ENCODE measurements at regions not wholly inside any gene's neighbourhood (a gene's known extent, or its start where the extent isn't known, plus 50 kb on each side); places are given as distances from the start of the nearest gene placed in this dataset.

DNA sequence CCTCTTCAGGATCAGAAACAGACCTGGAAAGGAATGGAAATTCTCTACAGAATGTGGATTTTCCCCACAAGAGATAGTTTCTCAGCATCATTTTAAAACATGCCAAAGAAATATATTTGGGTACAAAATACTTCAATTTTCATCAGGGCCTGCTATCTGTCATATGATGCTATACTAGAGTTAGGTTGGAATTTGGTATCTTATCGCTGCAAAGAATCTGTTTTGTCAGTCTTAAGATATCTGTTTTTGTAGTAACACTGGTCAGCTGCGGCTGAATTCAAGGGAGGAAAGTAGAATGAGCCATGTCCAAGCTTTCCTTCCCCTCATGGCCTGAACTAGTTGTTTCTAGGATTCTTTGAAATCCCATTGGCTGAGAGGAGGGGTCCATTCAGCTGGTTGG, 806.4 kb downstream of the KCNA4 start:
- POLR2A ChIA-PET, result no interaction called here
- CTCF ChIA-PET, result interaction anchor here (1.1 kb wide), 1 partner anchor 9 kb away, joined by 3 read pairs; no protein-coding TSS in a partner anchor
- TF ChIP-seq CTCF (IDR thresholded peaks at IDR 0.05; ENCODE audit: control extremely low read depth, extremely low read depth, low read depth, missing control alignments), result no peak
- no peak for DNase-seq (ENCODE audit: extremely low spot score)

DNA sequence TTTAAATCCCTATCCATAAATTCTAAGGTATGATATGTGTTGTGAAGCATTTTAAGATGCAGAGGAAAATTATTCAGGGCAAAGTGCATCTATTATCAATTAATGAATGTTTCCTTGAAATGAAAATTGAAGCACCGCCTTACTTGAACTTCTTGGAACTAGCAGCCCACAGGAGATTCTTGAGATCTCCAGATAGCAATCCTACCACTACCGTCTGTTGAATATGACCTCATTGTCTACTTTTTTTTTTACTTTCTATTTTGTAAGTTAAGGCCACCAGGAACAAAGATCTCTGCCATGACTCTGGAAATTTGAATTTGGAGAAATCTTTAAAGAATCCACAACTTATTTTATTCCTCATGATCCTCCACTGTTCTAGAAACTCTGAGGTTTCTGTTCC, 808.7 kb downstream of the KCNA4 start:
- POLR2A ChIA-PET, result no interaction called here
- CTCF ChIA-PET, result no interaction called here
- no peak for DNase-seq (ENCODE audit: extremely low spot score)
- no peak for TF ChIP-seq CTCF (IDR thresholded peaks at IDR 0.05; ENCODE audit: control extremely low read depth, extremely low read depth, low read depth, missing control alignments)

DNA sequence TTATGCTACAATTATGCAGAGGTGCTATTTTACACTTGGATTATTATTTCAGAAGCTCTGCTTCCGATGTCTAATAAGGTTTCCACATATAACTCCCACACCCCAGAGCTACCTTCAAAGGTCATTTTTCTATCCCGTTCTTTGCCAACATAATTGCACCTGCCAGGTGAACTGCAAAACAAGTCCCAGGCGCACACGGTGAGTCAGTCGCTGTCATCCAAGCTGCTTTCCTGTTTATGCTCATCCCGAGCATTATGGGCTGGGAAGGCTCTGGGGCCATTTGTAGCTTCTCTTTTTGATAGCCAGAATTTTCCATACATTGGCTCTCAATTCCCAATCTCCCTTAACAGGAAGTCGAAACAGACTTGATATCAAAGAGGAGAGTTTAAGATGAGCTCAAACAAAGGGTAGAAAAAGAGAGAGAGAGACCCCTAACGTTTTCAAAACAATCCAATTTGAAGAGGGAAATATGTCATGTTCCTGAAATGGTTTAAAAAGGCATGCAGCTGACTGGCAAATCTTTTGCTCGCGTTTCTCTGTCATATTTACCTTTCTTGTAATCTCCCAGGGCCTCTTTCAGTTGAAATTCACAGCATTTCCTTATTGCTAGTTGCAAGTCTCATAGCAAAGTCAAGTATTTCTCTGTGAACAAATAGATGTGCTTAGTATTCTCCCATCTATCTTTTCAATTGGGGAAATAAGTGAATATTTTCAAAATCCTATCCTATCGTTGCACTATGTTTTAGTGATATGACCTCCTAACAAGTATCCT, 815.9 kb downstream of the KCNA4 start:
- no peak for TF ChIP-seq CTCF (IDR thresholded peaks at IDR 0.05; ENCODE audit: control extremely low read depth, extremely low read depth, low read depth, missing control alignments)
- ChIA-PET POLR2A (no interaction called here), CTCF (interaction anchor here (1.4 to 2.2 kb wide), 2 partner anchors 11 to 42 kb away, joined by 4 to 7 read pairs; no protein-coding TSS in a partner anchor)
- no peak for DNase-seq (ENCODE audit: extremely low spot score)

DNA sequence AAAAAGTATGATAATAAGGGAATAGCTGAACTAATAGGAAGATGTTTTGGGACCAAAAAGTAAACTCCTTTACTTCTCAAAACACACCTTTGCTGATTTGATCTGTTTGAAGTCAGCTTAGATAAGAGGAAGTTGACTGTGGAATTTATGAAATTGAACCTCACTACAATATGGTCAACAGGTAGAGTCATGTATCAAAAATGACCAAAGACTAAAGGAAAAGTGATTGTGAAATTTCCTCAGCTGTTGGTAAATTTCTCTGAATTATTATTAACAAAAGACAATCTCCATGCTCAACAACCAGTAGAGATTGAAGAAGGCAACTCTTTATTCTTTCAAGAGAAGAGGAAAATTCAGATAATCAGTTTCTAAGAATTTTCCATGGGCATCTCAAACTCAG, 826.5 kb downstream of the KCNA4 start:
- ChIA-PET POLR2A (no interaction called here), CTCF (interaction anchor here (2.2 kb wide), 1 partner anchor 10 kb away, joined by 7 read pairs; no protein-coding TSS in a partner anchor)
- no peak for TF ChIP-seq CTCF (IDR thresholded peaks at IDR 0.05; ENCODE audit: control extremely low read depth, extremely low read depth, low read depth, missing control alignments)
- no peak for DNase-seq (ENCODE audit: extremely low spot score)

- ChIA-PET POLR2A (no interaction called here), CTCF (no interaction called here)
- no peak for TF ChIP-seq CTCF (IDR thresholded peaks at IDR 0.05; ENCODE audit: control extremely low read depth, extremely low read depth, low read depth, missing control alignments)
- DNase-seq (ENCODE audit: extremely low spot score), result no peak
These were observed 829.6 kb downstream of the KCNA4 start for GRCh38 chr11:29187215-29187614.

- no peak for TF ChIP-seq CTCF (IDR thresholded peaks at IDR 0.05; ENCODE audit: control extremely low read depth, extremely low read depth, low read depth, missing control alignments)
- POLR2A ChIA-PET, result no interaction called here
- DNase-seq (ENCODE audit: extremely low spot score), result no peak
- CTCF ChIA-PET, result no interaction called here
These were observed 831.6 kb downstream of the KCNA4 start for GRCh38 chr11:29184939-29185890.

Measured in GM10248 (cell line).